ENCODE measurements at regions not wholly inside any gene's neighbourhood (a gene's known extent, or its start where the extent isn't known, plus 50 kb on each side); places are given as distances from the start of the nearest gene placed in this dataset.

DNA sequence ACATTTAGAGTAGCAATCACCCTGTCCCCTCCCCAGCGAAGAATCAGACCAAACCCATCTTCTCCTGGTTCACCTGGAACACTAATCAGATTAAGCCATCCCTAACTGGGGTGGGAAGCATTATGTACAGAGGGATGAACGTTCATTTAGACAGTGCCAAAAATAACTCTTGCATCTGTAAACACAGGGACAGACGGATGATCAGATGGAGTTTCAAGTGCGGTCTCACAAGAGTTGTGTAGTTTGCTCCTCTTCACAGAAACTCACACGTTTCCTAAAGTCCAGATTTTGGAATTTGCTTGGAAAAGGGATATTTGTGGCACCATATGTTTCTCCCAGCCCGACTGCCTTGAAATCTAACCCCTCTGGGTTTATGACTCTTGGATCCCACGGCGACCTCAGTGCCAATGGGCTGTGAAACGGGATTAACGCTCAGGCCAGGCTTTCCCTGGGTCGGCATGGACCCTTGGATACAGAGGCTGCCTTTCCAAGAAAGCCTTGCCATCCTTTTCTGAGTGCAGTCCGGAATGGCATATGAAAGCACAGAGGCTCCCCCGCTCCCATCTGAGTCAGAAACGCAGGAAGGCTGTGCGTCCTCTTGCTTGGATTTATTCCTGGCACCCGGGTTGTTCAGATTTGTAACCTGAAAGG lies 293.2 kb upstream of the HABP2 start:
- TF ChIP-seq ZFX (IDR thresholded peaks at IDR 0.05): no peak
- TF ChIP-seq, protein P1, sequence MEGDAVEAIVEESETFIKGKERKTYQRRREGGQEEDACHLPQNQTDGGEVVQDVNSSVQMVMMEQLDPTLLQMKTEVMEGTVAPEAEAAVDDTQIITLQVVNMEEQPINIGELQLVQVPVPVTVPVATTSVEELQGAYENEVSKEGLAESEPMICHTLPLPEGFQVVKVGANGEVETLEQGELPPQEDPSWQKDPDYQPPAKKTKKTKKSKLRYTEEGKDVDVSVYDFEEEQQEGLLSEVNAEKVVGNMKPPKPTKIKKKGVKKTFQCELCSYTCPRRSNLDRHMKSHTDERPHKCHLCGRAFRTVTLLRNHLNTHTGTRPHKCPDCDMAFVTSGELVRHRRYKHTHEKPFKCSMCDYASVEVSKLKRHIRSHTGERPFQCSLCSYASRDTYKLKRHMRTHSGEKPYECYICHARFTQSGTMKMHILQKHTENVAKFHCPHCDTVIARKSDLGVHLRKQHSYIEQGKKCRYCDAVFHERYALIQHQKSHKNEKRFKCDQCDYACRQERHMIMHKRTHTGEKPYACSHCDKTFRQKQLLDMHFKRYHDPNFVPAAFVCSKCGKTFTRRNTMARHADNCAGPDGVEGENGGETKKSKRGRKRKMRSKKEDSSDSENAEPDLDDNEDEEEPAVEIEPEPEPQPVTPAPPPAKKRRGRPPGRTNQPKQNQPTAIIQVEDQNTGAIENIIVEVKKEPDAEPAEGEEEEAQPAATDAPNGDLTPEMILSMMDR (conservative IDR thresholded peaks at IDR 0.05): no peak
- no peak overlapping the region for H3K27ac ChIP-seq

DNA sequence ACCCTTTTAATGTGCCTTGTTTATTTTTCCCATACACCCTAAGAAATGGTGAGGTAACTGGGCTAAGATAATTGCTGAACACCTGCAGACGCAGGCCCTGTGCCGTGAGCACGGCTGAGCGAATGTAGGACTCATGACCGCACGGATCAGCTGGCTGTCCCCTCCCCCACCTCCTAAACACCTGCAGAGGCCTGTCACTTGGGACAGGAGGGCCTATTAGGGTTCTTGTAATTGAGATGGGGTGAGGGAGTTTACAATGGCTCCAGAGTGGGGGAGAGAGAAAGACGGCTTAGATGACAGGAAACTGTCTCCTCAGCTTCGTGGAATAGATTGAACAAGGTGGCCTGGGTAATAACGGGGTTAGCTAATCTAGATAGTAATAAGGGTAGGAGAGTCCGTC lies 291.7 kb upstream of the HABP2 start:
- H3K27ac ChIP-seq: no peak overlapping the region
- no peak for TF ChIP-seq ZFX (IDR thresholded peaks at IDR 0.05)
- TF ChIP-seq, protein P1 (conservative IDR thresholded peaks at IDR 0.05): no peak

DNA sequence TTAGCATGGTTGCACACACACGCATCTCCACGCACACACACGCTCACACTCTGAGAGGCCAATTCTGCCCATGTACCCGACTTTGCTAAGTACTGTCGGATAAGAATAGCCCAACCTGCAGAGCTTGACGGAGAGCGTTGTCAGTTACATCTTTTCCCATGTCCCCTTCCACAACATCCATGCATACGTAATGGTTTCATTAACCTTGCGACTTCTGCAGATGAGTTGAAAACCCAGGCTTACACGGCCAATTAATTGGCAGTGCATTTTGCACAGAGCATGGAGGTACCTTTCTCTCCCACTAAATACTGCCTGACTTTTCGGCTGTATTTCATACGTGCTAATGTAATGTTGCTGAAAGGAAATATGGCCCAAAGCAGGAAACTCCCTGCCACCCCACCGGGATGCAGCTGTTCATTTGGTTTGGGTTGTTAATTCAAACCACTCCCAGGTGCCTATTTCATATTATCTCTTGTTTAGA lies 291.2 kb upstream of the HABP2 start:
- TF ChIP-seq, protein P1 (conservative IDR thresholded peaks at IDR 0.05): no peak
- TF ChIP-seq ZFX (IDR thresholded peaks at IDR 0.05): no peak
- no peak overlapping the region for H3K27ac ChIP-seq

DNA sequence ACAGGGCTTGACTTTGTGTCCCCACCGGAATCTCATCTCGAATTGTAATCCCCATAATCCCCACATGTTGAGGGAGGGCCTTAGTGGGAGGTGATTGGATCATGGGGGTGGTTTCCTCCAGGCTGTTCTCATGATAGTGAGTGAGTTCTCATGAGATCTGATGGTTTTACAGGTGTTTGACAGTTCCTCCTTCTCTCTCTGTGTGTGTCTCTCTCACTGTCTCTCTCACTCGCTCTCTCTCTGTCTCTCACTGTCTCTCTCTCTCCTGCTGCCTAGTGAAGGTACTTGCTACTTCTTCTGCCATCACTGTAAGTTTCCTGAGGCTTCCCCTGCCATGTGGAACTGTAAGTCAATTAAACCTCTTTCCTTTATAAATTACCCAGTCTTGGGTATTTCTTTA lies 289.8 kb upstream of the HABP2 start:
- TF ChIP-seq, protein P1 (conservative IDR thresholded peaks at IDR 0.05): no peak
- no peak for TF ChIP-seq ZFX (IDR thresholded peaks at IDR 0.05)
- no peak overlapping the region for H3K27ac ChIP-seq

DNA sequence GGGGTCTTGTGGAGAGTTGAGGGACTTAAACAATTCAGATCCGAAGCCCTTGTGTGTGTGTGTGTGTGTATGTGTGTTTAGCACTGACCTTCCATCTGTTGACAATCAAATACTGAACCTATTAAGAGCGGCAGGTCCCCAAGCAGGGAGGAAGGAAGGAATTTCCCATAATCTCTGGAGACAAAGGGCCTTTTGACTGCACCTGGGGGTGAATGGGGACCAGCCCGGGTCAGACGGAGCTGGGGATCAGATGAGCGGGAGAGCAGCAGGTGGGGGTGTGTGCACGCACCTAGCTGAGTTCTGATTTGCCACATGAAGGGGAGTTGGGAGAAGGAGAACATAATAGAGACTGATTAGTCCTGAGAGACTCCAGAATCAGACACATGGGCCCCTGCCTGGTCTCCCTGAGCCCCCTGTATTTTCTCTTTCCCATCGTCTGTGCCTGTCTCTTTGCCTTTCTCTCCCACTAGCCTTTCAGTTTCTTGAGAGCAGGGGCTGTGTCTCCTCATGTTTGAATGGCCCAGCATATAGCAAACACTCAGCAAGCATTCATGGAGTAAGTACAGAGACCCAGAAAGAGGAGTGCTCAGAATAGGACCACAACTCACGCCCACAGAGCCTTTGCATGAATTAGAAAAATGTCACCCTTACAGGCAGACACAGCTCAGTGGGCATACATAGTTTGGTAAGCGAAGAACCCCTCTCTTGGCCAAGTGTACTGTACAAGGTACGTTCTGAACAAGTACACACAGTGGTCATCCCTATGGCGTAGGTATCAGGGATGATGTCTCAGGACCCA lies 288.3 kb upstream of the HABP2 start:
- TF ChIP-seq ZFX (IDR thresholded peaks at IDR 0.05): no peak
- TF ChIP-seq, protein P1 (conservative IDR thresholded peaks at IDR 0.05): no peak
- H3K27ac ChIP-seq: no peak overlapping the region

DNA sequence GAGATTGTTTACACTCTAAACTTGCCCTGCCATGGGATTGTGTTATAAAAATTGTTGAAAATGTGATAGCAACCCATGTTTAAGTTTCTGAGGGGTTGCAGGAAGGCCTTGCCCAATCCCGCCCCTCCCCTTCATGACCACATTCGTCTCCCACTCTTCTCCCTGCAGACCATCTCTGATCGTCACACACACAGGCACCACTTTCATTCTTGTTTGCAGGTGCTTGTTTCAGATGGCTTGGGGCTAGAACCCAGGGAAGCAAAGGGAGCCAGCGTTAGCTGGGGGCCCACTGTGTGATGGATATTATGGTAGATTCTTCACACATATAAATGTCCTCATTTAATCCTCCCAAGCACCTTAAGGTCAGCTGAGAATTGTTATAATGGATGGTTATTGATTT lies 286.7 kb upstream of the HABP2 start:
- TF ChIP-seq, protein P1 (conservative IDR thresholded peaks at IDR 0.05): no peak
- no peak for TF ChIP-seq ZFX (IDR thresholded peaks at IDR 0.05)
- H3K27ac ChIP-seq: no peak overlapping the region

Measured in C4-2B (cell line).